Kidney tubule cell (primary cell): ENCODE measurements at regions not wholly inside any gene's neighbourhood (a gene's known extent, or its start where the extent isn't known, plus 50 kb on each side); places are given as distances from the start of the nearest gene placed in this dataset.
A peak's percentile ranks its signal among the peaks of the same experiment; 100 is the strongest.
"Not testable (repeated sequence)": the region's sequence is repeated elsewhere in the genome, so short reads cannot be mapped to it uniquely, and the experiment has no call there.

ENCODE experiments used
- DNase-seq: peaks from one replicate; pipeline ENCODE4 v3.0.0-alpha.2; 2018; ENCODE audit warnings: low spot score

DNA sequence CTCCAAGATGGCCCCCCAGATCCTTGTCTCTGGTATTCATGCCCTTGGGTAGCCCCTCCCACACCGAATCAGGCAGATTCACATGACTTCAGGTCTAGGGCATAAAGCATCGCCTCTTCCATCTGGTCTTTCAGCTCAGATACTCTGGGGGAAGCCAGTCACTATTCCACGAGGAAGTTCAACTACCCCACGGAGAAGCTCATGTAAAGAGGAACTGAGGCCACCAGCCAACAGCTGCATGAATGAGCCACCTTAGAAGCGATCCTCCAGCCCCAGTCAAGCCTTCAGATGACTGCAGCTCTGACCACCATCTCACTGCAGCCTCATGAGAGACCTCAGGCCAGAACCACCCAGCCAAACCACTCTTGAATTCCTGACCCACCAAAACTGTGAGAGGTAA, 54.1 kb downstream of the SOCS3 start:
- DNase-seq, result no peak

GRCh38 chr17:78304549-78305037, 55.3 kb downstream of the SOCS3 start:
- DNase-seq, result no peak

DNA sequence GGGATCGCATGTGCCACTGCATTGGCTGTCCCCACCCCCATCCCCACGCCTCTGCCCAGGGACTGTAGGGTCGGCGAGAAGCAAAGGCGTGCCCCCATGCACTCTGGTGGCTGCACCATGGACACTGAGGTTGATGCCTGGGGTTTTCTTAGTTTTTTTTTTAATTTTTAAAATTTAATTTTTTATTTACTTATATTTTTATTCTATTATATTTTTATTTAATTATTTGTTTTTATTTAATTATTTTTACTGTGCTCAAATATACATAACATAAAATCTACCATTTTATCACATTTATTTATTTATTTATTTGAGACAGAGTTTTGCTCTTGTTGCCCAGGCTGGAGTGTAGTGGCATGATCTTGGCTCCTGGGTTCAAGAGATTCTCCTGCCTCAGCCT, 57.4 kb downstream of the SOCS3 start:
- DNase-seq, result no peak

DNA sequence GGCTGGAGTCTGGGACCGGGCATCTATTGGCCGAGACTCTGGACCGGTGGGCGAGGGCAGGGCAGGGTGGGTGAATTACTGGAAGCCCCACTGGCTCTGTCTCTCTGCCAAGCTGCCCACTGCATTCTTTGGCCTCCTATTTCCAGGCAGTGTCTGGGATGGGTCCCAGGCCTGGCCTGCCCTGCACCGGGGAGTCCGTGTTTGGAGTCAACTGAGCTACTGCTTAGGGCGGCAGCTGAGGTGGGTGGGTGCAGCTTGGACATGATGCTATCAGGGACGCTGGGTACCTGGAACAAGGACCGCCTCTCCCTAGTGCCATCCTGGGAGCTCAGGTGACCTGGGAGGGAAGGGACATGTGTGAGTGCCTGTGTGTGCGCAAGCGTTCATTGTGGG, 58.1 kb downstream of the SOCS3 start:
- DNase-seq, result no peak

DNA sequence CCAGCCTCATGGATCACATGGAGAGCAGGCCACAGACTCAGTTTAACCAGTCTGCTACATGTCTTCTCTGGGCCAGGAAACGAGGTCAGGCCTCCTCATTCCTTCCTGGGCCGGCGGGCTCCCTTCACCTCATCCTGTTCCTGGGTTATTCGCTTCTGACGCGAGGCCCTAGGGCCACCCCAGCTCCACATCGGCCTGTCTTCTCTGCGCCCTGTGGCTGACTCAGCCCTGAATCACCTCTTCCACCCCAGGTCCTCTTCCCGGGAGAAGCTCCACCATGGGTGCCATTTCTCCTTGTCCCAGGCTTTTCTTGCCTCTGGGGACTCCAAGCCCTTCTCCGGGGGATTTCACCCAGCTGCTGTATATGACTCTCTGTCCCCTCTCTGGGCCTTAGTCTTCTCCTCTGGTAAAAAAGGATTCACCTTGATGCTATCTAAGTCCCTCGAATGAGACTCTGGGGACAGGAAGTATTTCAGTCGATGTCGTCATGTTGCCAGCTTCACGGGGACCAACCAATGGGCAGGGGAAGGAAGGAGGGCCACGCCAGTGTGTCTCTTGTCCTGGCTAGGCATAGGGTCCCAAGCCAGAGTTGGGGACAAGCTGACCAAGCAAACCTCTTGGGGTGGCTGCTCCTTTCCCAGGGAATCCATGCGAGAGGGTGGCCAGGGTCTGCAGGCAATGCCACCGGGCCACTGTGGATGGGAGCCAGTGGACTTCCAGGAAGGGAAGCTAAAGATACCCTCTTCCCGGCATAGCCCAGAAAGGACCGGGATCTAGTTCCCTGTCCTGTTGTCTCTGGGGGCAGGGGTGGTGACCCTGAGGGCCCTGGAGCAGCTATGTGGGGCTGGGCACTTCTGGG, 58.7 kb downstream of the SOCS3 start:
- DNase-seq, result peak; percentile 38

DNA sequence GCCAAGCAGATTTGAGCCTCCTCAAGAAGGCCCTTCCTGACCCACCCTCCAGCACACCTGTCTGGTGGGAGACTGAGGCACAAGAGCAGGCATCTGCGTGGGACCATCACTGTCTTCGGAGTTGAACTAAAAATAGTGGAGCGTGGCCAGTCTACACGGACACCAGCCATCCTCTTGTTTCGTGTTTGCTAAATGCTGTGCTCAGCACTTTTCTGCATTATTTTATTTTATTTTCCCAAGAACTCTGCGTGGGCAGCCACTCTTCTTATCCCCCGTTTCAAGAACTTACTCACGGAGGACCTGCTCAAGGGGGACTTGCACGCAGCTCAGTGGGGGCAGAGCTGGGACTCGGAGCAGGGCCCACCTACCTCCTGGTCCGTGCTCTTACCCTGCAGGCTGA, 60.8 kb downstream of the SOCS3 start:
- DNase-seq, result no peak

GRCh38 chr17:78294776-78295175, 63.3 kb downstream of the TMEM235 start:
- peak; percentile 24 for DNase-seq

- DNase-seq, result no peak
Measured at GRCh38 chr17:78294356-78294755, 62.9 kb downstream of the TMEM235 start.

GRCh38 chr17:78293151-78293550, 61.7 kb downstream of the TMEM235 start:
- DNase-seq, result not testable (repeated sequence)

- DNase-seq, result no peak
Measured at GRCh38 chr17:78291944-78292910, 60.8 kb downstream of the TMEM235 start.

DNA sequence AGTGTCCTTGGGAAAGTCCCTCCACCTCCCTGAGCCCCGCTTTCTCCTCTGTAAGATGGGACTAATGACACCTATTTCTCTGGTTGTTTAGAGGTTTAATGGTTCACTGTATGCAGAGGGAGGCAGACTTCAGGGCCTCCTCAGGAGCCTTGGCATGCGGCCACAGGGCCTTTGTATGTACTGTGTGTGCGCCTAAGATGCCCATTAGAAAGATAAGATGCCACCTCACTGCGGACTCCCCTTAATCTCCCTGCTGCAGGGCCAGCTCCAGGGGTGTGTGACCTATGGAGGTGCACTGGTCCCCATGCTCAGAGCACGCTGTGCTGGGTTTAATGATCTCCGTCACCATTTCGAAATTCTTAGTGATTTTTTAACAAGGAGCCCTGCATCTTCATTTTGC, 59.3 kb downstream of the TMEM235 start:
- no peak for DNase-seq
